ENCODE measurements at regions not wholly inside any gene's neighbourhood (a gene's known extent, or its start where the extent isn't known, plus 50 kb on each side); places are given as distances from the start of the nearest gene placed in this dataset.
"Not testable (repeated sequence)": the region's sequence is repeated elsewhere in the genome, so short reads cannot be mapped to it uniquely, and the experiment has no call there.

DNA sequence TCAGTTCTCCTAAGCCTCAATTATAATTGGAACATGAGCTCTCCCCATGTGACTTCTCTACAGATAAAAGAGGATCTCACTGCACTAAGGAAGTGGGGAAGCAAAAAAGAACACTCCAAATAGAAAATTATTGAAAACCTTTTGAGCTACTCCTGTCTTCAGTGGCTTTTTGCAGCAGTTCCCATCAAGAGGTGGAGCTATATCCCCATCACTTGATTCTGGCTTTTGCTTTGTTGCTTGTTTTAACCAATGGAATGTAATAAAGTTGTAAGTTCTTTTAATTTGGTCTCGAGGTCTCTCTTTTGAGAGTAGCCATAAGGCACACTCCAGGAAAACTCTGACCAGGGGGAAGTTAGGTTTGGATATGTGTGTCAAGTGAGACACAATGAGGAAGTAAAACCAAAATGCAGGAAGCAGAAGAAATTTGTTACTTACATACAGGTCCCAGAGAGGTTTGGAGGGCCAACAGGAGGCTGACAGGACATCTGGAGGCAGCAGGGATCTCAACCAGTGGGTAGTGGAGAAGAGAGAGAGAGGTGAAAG lies 569.4 kb downstream of the HTR7 start:
- DNase-seq, result no peak

GRCh38 chr10:90289037-90289436 lies 568.8 kb downstream of the HTR7 start:
- DNase-seq, result no peak

- no peak for DNase-seq
Measured at GRCh38 chr10:90293616-90294015, 564.2 kb downstream of the HTR7 start.

- not testable (repeated sequence) for DNase-seq
Measured at GRCh38 chr10:90294821-90295540, 562.9 kb downstream of the HTR7 start.

DNA sequence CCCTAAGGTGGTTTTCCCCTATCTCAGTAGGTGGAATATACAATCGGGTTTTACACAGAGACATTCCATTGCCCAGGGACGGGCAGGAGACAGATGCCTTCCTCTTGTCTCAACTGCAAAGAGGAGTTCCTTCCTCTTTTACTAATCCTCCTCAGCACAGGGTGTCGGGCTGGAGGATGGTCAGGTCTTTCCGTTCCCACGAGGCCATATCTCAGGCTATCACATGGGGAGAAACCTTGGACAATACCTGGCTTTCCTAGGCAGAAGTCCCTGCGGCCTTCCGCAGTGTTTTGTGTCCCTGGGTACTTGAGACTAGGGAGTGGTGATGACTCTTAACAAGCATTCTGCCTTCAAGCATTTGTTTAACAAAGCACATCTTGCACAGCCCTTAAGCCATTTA lies 555.8 kb downstream of the HTR7 start:
- DNase-seq, result not testable (repeated sequence)

GRCh38 chr10:90302758-90303481 lies 554.9 kb downstream of the HTR7 start:
- no peak for DNase-seq

DNA sequence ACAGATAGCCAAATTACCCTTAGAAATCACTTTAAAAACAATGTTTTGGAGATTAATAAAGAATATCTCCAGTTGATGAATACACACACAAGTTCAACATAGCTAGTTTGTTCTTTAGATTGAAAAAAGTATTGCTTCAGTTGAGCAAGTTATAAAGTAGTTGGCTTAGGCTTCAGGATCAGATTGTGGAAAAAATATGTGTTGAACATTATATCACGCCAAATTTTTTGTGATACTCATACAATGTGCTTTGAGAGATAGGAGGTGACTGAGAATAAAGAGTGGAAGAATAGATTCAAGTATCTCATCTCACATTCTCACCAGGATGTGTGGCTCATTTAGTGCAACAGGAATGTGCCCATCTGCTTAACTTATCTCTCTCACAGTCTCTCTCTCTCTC lies 553.3 kb downstream of the HTR7 start:
- no peak for DNase-seq

GRCh38 chr10:90306187-90306586 lies 551.7 kb downstream of the HTR7 start:
- no peak for DNase-seq

- DNase-seq, result no peak
Measured at GRCh38 chr10:90308223-90308622, 549.6 kb downstream of the HTR7 start.

DNA sequence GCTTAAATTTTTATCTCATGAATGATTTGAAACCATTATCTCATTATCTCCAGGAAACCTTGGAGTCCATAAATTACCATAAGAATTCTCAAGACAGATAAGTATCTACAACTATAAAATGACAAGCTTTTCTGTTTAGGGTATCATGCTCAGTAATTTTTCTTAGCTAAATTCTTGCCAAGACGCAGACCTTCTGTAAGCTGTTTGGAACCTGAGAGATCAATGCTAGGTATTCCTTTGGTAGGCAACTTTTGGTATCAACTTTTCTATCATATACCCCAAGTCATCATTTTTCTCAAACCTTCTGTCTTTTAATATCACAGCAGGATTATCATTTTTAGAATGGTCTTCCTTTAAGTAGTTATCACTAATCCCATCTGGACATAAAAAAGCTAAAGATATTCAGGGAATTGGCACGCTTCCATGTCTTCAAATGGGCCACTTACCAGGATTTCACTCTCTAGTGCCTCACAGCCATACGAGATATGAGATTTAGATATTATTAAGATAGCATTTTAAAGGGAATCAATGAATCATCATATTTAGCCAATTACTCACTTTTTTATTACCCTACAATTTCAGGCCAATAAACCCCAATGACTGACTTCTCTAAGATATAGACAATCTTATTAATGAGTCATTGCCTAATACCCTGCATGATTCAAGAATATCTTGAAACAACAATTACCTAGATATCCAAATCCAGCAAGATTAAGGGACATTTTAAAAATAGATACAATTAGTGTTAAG lies 544.1 kb downstream of the HTR7 start:
- no peak for DNase-seq

GRCh38 chr10:90314718-90315117 lies 543.1 kb downstream of the HTR7 start:
- no peak for DNase-seq

DNA sequence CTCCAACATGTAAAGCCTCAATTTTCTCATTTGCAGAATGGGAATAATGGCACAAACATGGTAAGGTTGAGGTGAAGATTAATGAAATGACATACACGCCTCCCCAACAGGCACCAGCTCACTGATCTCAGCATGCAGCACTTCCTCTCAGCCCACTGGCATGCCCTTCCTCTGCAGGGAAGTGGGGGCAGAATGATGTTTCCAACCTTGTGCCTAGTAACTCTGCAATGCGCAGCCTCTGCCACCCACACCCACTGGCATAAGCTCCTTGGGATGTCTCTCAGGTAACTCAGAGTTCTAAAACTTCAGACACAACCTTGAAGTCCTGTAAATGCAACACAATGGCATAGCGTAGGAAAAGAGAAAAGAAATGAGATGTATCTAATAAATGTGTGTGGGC lies 540.7 kb downstream of the HTR7 start:
- no peak for DNase-seq

- no peak for DNase-seq
Measured at GRCh38 chr10:90318659-90319058, 539.2 kb downstream of the HTR7 start.

DNA sequence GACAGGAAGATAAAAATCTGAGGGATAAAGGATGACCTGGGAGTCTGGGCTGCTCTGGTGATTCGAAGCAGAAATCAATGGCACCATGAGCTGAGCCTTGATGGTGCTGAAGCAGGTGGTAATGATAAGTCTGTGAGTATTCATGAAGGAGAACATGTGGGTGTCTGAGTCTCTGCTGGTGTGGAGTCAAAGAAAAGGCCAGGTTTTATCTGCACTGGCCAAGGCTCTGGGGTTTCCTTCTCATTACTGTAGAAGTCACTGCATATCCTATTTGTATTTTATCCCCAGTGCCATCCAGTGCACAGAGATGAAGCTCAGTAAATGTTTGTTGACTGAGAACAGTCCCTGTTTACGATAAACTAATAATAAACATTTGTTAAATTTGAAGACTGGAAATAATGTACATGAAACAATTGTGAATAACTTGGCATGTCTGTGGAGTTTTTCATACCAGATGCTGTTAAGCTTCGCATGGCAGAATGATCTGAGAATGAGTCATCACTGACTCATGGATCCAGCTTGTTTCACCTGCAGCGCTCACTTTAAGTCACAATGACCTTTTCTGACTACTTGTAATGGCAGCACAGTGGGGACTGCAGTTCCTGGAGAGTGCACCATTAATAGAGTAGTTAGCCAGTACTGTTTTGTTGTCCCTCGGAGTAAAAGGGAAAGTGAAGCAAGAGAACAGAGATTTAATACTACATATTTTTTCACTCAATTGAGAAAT lies 538.5 kb downstream of the HTR7 start:
- DNase-seq, result peak; percentile 71

- DNase-seq, result no peak
Measured at GRCh38 chr10:90321132-90321816, 536.6 kb downstream of the HTR7 start.

DNA sequence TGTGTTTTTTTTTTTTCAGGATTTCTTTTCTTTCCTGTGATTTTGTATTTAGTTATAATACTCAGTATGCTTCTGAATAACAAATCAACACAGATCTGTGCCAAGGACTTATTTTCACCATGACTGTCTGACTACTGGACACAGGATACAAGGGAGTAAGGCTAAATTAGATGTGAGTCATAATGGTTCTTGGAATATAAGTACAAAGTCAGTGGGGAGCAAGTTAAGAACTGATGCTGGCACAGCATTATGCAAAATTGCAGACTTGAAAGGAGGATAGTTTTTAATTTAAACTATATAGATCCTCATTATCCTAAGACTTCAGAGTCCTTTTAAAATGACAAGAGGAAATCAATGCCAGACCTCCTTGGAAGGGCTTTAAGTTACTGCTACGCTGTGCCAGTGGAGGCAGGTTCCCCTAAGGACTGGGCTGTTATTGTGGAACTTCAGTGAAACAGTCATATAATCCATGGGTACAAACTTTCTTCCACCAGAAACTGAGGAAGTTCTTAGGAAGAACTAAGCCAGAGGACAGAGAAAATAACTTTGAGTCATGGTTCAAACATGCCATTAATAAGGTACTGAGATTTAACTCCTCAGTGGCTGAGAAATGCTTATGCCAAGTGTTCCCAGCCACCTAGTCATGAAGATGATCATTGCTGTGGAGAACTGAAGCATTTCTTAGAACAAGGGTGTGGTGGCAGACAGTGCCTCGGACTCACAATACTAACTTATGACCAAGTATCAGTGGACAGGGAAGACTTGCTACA lies 531.2 kb downstream of the HTR7 start:
- DNase-seq, result no peak

DNA sequence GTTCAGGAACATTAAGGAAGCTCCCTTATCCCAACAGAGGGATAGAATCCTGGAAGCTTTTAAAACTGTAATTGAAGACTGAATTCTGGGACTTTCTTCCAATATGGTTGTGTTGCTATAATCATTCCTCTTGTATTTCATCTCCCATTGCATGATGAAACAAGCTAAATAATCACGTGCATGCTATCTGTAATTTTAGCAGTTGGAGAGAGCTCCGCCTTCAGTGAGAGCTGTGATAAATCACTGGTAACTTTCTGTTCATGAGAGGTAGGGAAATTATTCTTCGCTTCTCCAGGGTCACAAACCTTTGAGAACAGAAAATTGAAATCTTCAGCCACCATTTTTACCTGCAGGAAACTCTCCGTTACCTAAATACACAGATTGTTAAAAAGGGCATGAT lies 530.2 kb downstream of the HTR7 start:
- no peak for DNase-seq

DNA sequence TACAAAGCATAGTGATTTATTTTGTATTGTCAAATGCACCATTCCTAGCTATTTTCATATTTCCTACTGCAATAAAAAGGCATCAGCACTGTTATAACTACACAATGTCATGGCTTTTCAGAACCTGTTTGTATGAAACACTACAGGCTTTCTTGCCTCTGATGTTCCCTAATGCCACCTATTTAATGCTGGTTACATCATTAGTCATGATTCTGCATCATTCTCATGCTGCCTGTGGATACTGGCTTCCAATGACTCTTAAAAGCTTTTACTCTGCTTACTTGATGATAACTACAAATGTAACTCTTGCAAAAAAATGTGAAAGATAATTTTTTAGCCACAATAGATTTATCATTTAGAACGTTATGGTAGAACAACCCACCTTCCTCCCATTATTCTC lies 529.4 kb downstream of the HTR7 start:
- DNase-seq, result no peak

DNA sequence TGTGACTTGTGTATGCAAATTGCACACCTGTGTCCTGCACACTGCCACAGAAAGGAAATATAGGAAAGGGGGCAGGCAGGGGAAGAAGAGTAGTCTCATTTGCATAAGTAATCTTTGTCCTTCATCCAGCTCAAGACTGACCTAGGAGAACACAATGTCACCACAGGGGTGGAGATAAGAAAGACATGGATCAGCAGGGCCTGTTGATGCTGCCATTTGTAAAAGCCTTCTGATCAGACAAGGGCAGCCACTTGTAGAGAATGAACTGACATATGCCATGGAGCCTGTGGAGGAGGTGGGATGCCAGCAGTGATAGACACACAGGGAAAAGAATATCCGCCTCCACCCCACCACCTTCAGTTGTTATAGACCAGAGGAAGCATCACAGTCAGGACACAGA lies 528.9 kb downstream of the HTR7 start:
- no peak for DNase-seq

GRCh38 chr10:90337316-90337715 lies 520.5 kb downstream of the HTR7 start:
- DNase-seq, result no peak

GRCh38 chr10:90342480-90342879 lies 515.4 kb downstream of the HTR7 start:
- no peak for DNase-seq

DNA sequence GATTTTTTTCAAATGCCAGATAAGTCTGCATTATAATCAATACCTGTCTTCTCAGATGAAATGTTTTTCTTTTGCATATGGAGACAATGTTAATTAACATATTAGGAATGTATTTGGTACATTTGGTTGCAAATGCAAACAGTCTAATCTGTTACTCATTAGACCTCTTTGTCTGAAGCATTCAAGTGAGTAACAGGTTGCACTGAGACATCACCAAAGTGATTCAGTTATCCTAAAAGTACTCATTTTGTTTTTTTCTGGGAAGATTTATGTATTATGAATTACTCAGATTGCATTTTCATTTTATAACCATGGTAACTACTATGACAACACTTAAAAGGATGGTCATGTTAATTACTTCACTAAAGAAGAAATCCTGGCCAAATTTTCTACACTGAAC lies 513.6 kb downstream of the HTR7 start:
- DNase-seq, result no peak

Measured in DMS153 (cell line).